OCI-LY7 (cell line): ENCODE measurements at regions not wholly inside any gene's neighbourhood (a gene's known extent, or its start where the extent isn't known, plus 50 kb on each side); places are given as distances from the start of the nearest gene placed in this dataset.

ENCODE experiments used
- EZH2phosphoT487 ChIP-seq: fragments of 200-600 bp; sonication (generic); IDR thresholded peaks from 2 replicates; pipeline ENCODE4 v1.6.1; 2018; ENCODE audit warnings: low read depth, borderline replicate concordance, mild to moderate bottlenecking, mixed run types, antibody characterized with exemption, low read length, moderate library complexity, mixed read lengths
- TF ChIP-seq, protein P1 (sequence below): fragments of 200-600 bp; sonication (generic); conservative IDR thresholded peaks from 2 replicates; pipeline ENCODE4 v1.5.1; 2014; ENCODE audit warnings: mild to moderate bottlenecking, antibody characterized with exemption, low read length, moderate library complexity, mixed read lengths

DNA sequence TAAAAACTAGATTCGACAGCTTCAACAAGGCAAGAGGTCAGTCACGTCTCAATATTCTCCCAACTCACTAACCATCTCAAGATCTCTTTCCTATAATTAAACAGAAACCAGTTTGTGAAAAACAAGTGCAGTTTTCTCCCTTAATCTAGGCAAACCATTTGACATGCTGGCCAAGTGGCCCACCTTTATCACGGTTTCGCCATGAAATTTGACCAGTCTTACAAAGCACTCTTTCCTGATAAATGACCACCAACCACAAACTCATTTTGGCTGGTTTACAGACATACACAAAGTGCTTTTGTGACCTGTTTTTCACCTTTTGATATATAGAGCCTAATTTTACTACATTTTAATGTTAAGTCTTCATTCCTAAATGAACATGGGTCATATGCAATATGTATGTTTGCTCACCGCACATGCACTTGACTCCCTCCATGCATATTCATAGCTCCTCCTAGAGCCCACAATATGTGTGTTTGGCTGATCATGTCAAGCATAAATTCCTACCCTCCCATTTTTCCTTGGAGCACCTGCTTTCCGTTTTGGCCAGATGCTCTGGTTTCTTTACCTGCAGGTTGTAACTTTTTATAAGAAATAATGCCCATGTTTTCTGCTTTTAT, 385.1 kb downstream of the RAD51AP2 start:
- TF ChIP-seq, protein P1, sequence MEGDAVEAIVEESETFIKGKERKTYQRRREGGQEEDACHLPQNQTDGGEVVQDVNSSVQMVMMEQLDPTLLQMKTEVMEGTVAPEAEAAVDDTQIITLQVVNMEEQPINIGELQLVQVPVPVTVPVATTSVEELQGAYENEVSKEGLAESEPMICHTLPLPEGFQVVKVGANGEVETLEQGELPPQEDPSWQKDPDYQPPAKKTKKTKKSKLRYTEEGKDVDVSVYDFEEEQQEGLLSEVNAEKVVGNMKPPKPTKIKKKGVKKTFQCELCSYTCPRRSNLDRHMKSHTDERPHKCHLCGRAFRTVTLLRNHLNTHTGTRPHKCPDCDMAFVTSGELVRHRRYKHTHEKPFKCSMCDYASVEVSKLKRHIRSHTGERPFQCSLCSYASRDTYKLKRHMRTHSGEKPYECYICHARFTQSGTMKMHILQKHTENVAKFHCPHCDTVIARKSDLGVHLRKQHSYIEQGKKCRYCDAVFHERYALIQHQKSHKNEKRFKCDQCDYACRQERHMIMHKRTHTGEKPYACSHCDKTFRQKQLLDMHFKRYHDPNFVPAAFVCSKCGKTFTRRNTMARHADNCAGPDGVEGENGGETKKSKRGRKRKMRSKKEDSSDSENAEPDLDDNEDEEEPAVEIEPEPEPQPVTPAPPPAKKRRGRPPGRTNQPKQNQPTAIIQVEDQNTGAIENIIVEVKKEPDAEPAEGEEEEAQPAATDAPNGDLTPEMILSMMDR: no peak
- TF ChIP-seq EZH2phosphoT487: no peak
